OCI-LY7 (cell line): ENCODE measurements at regions not wholly inside any gene's neighbourhood (a gene's known extent, or its start where the extent isn't known, plus 50 kb on each side); places are given as distances from the start of the nearest gene placed in this dataset.

Source experiments
- BruUV-seq: library from RNA; stranded (reverse); fragments of 400-500 nt; replicated peaks from 2 replicates; lab custom pipeline; 2021; lab: Mats Ljungman, UMichigan
- CTCF ChIA-PET: fragments of 300-600 bp; sonication (Branson Sonifier 250); formaldehyde crosslinking; loops from one replicate; lab custom pipeline; 2022; ENCODE audit warnings: antibody characterized with exemption; ENCODE audit not compliant: unreplicated experiment; lab: Charles Lee
- POLR2A ChIA-PET: fragments of 300-600 bp; sonication (Branson Sonifier 250); formaldehyde crosslinking; loops from one replicate; lab custom pipeline; 2022; ENCODE audit warnings: antibody characterized with exemption; lab: Charles Lee
- DNase-seq: peaks from one replicate; pipeline ENCODE4 v3.0.0-alpha.2; 2015; ENCODE audit warnings: low spot score
- H2AFZ ChIP-seq: fragments of 200-600 bp; sonication (generic), shearing (Covaris generic); 2 replicates; pipeline ENCODE4 v1.6.1; 2014; ENCODE audit warnings: mild to moderate bottlenecking, antibody characterized with exemption, low read length, moderate library complexity
- H3K27ac ChIP-seq: fragments of 200-600 bp; sonication (generic); 2 replicates; pipeline ENCODE4 v1.5.1; 2014; ENCODE audit warnings: mixed run types, low read depth, mild to moderate bottlenecking, moderate library complexity, low read length, inconsistent platforms; ENCODE audit not compliant: poor library complexity, severe bottlenecking
- H3K36me3 ChIP-seq: fragments of 200-600 bp; sonication (generic); 2 replicates; pipeline ENCODE4 v1.6.1; 2014; ENCODE audit warnings: mild to moderate bottlenecking, antibody characterized with exemption, low read length, moderate library complexity, mixed read lengths; ENCODE audit not compliant: insufficient read depth
- H3K4me1 ChIP-seq: fragments of 200-600 bp; sonication (generic); 2 replicates; pipeline ENCODE4 v1.5.1; 2014; ENCODE audit warnings: mild to moderate bottlenecking, low read length; ENCODE audit not compliant: insufficient read depth, poor library complexity, severe bottlenecking
- H3K4me2 ChIP-seq: fragments of 200-600 bp; sonication (generic); 2 replicates; pipeline ENCODE4 v1.6.1; 2014; ENCODE audit warnings: mild to moderate bottlenecking, low read length
- H3K4me3 ChIP-seq: fragments of 200-600 bp; sonication (generic); 2 replicates; pipeline ENCODE4 v1.5.1; 2014; ENCODE audit warnings: mild to moderate bottlenecking, low read depth, low read length; ENCODE audit not compliant: poor library complexity, severe bottlenecking
- H3K79me2 ChIP-seq: fragments of 200-600 bp; sonication (generic); 2 replicates; pipeline ENCODE4 v1.6.1; 2016; ENCODE audit warnings: low read depth, mild to moderate bottlenecking, low read length, moderate library complexity, mixed read lengths; ENCODE audit not compliant: insufficient read depth
- H3K9me2 ChIP-seq: fragments of 200-600 bp; sonication (generic); 2 replicates; pipeline ENCODE4 v1.6.1; 2016; ENCODE audit warnings: mild to moderate bottlenecking, low read length, mixed read lengths; ENCODE audit not compliant: insufficient read depth
- H3K9me3 ChIP-seq: fragments of 200-600 bp; sonication (generic); 2 replicates; pipeline ENCODE4 v1.6.1; 2014; ENCODE audit warnings: mild to moderate bottlenecking, mixed run types, low read length, mixed read lengths
- H4K20me1 ChIP-seq: fragments of 200-600 bp; sonication (generic); 2 replicates; pipeline ENCODE4 v1.6.1; 2014; ENCODE audit warnings: mild to moderate bottlenecking, antibody characterized with exemption, low read length, moderate library complexity, mixed read lengths; ENCODE audit not compliant: insufficient read depth
- CTCF ChIP-seq: fragments of 200-600 bp; sonication (generic); conservative IDR thresholded peaks from 2 replicates; pipeline ENCODE4 v1.5.1; 2014; ENCODE audit warnings: mild to moderate bottlenecking, antibody characterized with exemption, low read length, moderate library complexity, mixed read lengths
- EZH2phosphoT487 ChIP-seq: fragments of 200-600 bp; sonication (generic); IDR thresholded peaks from 2 replicates; pipeline ENCODE4 v1.6.1; 2018; ENCODE audit warnings: low read depth, borderline replicate concordance, mild to moderate bottlenecking, mixed run types, antibody characterized with exemption, low read length, moderate library complexity, mixed read lengths
- intact Hi-C: fragments of 100-400 bp; cut with micrococcal nuclease; formaldehyde crosslinking; loops from one replicate; pipeline ENCODE4 v1.10.0; 2022; ENCODE audit not compliant: unreplicated experiment

GRCh38 chr2:234580686-234581085 is 83.8 kb upstream of the ARL4C start:
- H3K27ac ChIP-seq = no peak overlapping the region

GRCh38 chr2:234579231-234579962 is 82.5 kb upstream of the ARL4C start:
- TF ChIP-seq CTCF (no peak), EZH2phosphoT487 (no peak)

More at GRCh38 chr2:234580686-234581085, 83.8 kb upstream of the ARL4C start:
- Histone ChIP-seq H3K4me3 (no peak overlapping the region), H3K9me2 (no peaks in the 10 kb centered on the region), H3K9me3 (no peaks in the 10 kb centered on the region), H4K20me1 (no peaks in the 10 kb centered on the region), H3K4me1 (no peaks in the 10 kb centered on the region), H3K79me2 (no peaks in the 10 kb centered on the region), H2AFZ (no peak overlapping the region), H3K4me2 (no peak overlapping the region), H3K36me3 (no peaks in the 10 kb centered on the region)
- POLR2A ChIA-PET = interaction anchor here (1.0 kb wide), 1 partner anchor 8 kb away, joined by 3 read pairs; no protein-coding TSS in a partner anchor
- TF ChIP-seq CTCF (no peak), EZH2phosphoT487 (no peak)
- no peak for DNase-seq
- CTCF ChIA-PET = no interaction called here
- intact Hi-C loops = no loop called here
- BruUV-seq = no TSS peak

GRCh38 chr2:234578389-234578788 is 81.5 kb upstream of the ARL4C start:
- Histone ChIP-seq H3K36me3 (no peaks in the 10 kb centered on the region), H3K9me3 (no peaks in the 10 kb centered on the region), H3K9me2 (no peaks in the 10 kb centered on the region), H2AFZ (no peak overlapping the region), H4K20me1 (no peaks in the 10 kb centered on the region), H3K79me2 (no peaks in the 10 kb centered on the region), H3K4me1 (no peaks in the 10 kb centered on the region), H3K4me3 (no peak overlapping the region), H3K4me2 (no peak overlapping the region), H3K27ac (no peak overlapping the region)
- no TSS peak for BruUV-seq
- intact Hi-C loops = no loop called here
- TF ChIP-seq CTCF = no peak
- DNase-seq = no peak
- POLR2A ChIA-PET = no interaction called here
- CTCF ChIA-PET = no interaction called here

More at GRCh38 chr2:234579231-234579962, 82.5 kb upstream of the ARL4C start:
- Histone ChIP-seq H3K9me3 (no peaks in the 10 kb centered on the region), H4K20me1 (no peaks in the 10 kb centered on the region), H3K4me1 (no peaks in the 10 kb centered on the region), H3K79me2 (no peaks in the 10 kb centered on the region), H3K4me2 (no peak overlapping the region), H2AFZ (no peak overlapping the region), H3K27ac (no peak overlapping the region), H3K4me3 (no peak overlapping the region), H3K36me3 (no peaks in the 10 kb centered on the region), H3K9me2 (no peaks in the 10 kb centered on the region)
- no peak for DNase-seq
- no TSS peak for BruUV-seq
- ChIA-PET POLR2A (no interaction called here), CTCF (no interaction called here)
- intact Hi-C loops = no loop called here
